ENCODE measurements at regions not wholly inside any gene's neighbourhood (a gene's known extent, or its start where the extent isn't known, plus 50 kb on each side); places are given as distances from the start of the nearest gene placed in this dataset.

DNA sequence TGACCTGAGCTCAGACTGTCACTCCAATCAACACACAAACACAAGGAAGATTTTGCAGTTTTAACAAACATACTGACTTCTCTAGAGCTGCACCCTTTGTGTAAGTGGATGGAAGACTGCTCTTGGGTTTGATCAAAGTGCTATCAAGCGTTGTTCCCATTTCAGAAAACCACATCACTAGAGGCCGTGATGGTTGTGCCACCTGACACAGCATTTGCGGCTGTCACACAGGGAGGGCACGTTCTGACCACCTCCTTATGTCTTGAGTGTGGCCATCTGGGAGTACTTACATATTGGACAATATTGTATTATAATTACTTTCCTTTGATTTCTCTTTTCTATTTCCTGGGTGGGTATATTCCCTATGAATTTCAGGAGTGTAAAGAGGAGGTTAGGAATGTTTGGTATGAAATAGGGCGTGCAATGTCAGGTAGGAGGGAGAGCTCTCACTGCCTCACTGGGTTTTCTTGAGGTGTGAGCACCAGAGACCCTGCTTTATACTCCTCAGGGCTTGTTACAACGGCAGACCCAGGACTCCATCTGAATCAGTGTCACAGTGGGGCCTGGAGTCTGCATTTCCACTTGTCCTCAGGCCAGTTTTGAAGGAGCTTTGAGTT is 74.3 kb downstream of the SYNE3 start:
- DNase-seq: no peak

DNA sequence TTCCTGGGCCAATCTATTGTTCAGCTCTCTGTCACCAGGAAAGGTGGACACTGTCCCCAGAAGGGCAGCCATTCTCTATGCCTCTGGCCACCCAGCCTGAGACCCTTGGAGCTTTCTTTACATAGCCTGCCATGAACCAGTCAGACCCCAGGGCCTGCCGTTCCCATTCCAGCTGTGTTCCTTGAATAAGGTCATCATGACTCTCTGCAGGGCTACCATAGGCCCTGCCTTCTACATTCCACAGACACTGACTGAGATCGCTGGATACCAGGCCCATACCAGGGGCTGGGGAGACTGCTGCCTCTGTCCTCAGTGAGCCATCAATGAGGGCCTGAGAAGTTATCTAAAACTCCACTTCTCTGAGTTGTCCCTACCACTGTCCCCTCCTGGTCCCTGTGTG is 75.5 kb downstream of the SYNE3 start:
- DNase-seq: peak; percentile 45

GRCh38 chr14:95440496-95440895 is 76.0 kb downstream of the SYNE3 start:
- no peak for DNase-seq

- no peak for DNase-seq
Measured at GRCh38 chr14:95439881-95440280, 76.6 kb downstream of the SYNE3 start.

- no peak for DNase-seq
Measured at GRCh38 chr14:95437715-95438114, 78.7 kb downstream of the SYNE3 start.

- no peak for DNase-seq
Measured at GRCh38 chr14:95436354-95436753, 80.1 kb downstream of the SYNE3 start.

DNA sequence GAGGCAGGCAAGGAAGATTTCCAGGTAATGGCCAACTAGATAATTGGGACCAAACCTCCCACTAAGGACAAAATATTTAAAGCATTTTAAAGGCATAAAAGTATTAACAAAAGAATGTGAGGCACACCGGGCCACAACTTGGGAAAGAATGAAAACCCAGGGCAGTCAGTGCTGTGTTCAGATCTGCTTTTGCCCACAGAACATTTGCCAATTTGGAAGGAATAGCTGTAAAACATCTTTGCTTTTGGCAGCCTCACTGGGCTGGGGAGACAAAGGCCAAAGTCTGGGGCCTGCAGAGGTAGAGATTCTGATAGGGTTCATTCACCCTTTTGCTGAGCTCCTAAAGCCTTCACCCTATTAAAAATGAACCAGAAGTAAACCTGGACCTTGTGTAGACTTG is 82.3 kb downstream of the SYNE3 start:
- DNase-seq: no peak

- DNase-seq: no peak
Measured at GRCh38 chr14:95433094-95433478, 83.4 kb downstream of the SYNE3 start.

DNA sequence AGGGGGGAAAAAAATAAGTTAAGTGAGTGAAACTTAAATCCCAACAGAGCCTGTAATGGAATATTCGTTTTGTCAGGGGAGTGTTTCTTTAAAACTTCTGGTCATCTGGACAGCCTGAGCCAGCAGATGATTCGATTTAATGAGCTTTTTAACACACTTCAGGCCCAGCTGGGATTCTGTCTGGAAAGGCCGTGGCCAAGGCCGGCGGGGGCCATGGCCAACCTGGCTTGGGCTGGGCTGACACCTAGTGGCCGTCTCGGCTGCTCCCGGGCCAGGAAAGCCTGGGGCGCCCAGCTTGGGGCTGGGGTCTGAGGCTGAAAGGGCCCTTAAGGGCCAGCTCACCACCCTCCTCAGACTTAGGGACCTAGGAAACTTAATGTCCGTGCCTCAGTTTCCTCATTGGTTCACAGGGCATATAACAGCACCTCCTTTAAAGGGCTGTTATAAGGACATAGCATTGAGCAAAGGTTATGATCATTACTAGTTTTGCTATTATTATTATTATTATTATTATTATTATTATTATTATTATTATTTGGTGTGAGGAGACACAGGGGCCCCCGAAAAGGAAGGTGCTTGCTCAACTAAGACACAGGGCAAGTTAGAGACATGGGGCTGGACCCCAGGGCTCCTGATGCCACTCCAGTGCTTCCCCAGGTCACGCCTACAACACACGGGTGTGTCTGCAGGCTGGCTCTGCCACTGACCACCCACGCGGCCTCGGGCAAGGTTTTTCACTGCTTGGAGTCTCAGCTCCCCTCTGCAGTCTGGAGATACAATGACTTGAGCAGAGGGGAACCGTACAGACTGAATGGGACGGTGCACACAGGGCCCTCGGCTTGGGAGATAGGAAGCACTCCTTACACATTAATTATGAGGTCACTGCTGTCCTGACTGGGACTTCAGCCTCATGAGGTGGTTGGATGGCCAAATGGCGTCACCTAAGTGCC is 84.0 kb downstream of the SYNE3 start:
- no peak for DNase-seq

- no peak for DNase-seq
Measured at GRCh38 chr14:95431199-95432143, 85.0 kb downstream of the SYNE3 start.

DNA sequence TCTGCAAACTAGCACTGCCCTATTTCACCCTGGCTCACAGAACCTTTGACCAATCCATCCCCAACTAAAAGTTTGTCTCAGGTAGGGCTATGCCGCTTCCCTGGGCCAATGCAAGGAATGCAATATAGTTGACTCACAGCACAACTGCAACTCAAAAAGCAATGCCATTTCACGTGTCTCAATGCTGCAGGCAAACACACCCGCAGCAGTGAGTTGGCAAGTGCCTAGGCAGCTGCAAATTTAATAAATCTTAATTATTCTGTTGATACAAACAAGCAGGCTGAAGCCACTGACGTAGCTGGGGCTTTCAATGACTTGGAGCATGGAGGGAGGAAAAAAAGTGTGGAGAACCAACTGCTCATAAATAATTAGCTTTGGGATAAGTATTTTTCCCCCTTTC is 87.9 kb downstream of the SYNE3 start:
- DNase-seq: no peak

- DNase-seq: no peak
Measured at GRCh38 chr14:95426116-95426475, 90.4 kb downstream of the SYNE3 start.

GRCh38 chr14:95425369-95426115 is 90.9 kb downstream of the SYNE3 start:
- DNase-seq: no peak

- DNase-seq: no peak
Measured at GRCh38 chr14:95424529-95424928, 91.9 kb downstream of the SYNE3 start.

DNA sequence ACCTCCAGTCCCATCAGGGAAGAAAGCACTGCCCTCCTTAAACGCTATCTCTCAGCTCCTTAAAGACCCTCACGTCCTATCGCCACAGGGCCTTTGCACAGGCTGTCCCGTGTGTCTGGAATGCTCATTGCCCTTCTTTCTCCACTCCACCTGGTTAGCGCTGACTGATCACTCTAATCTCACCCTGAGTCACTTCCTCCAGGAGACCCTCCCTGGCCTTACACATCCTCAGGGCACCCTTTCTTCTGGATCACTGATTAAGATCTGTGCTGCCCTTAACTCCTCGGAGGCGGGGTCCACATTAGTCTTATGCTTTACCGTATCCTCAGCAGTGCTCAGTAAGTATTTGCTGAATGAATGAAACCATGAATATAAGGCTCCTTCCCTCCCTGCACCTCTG is 94.7 kb downstream of the SYNE3 start:
- no peak for DNase-seq

DNA sequence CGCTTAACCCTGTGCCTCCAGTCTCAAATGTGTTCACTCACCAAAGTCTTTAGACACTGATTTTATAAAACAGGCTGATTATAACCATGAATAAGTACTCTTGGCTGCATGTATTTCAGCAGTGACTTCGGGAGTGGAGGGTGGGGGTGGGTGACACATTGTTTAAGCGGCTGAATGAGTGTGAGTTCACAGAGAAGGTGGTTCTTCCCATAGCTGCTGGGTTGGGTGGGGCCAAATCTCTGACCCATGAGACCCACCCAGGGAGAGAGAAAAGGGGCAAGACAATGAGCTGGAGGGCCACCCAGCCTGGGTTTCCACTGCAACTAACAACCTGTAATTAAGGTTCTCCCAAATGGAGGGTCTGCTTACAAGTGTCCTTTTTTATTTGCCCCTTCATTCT is 96.4 kb downstream of the SYNE3 start:
- DNase-seq: no peak

DNA sequence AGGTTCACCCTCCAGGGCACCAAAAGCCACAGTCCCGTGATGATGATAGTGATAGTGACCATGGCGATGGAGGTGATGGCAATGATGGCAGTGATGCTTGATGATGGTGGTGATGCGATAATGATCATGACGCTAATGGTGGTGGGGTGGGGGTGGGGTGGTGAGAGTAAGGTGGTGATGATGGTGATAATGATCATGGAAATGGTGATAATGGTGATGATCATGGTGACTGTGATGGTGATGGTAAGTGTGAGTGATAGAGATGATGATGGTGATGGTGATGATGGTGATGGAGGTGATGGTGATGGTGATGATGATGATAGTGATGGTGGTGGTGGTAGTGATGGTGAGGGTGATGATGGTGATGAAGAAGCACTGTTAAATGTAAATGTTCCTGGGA is 96.9 kb downstream of the SYNE3 start:
- DNase-seq: no peak

GRCh38 chr14:95418858-95419257 is 97.6 kb downstream of the SYNE3 start:
- no peak for DNase-seq

GRCh38 chr14:95417492-95417891 is 97.8 kb upstream of the CLMN start:
- DNase-seq: no peak

DNA sequence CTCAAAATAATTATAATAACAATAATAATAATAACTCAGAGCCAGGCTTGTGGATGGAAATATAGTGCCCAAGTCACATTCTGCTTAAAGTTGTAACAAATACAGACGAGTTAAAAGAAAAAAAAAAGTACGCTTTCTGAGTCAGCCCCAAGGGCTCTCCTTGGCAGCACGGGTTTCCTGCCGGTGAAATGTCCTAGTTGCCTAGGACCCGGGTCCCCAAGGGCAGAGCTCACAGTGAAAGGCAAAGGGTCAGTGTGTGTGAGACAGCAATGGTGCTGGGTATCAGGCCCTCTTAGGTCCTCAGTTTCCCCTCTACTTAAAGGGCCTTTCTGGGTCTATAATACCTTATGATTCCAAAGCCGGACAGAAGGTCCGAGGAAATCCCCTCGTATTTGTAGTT is 96.3 kb upstream of the CLMN start:
- DNase-seq: no peak

DNA sequence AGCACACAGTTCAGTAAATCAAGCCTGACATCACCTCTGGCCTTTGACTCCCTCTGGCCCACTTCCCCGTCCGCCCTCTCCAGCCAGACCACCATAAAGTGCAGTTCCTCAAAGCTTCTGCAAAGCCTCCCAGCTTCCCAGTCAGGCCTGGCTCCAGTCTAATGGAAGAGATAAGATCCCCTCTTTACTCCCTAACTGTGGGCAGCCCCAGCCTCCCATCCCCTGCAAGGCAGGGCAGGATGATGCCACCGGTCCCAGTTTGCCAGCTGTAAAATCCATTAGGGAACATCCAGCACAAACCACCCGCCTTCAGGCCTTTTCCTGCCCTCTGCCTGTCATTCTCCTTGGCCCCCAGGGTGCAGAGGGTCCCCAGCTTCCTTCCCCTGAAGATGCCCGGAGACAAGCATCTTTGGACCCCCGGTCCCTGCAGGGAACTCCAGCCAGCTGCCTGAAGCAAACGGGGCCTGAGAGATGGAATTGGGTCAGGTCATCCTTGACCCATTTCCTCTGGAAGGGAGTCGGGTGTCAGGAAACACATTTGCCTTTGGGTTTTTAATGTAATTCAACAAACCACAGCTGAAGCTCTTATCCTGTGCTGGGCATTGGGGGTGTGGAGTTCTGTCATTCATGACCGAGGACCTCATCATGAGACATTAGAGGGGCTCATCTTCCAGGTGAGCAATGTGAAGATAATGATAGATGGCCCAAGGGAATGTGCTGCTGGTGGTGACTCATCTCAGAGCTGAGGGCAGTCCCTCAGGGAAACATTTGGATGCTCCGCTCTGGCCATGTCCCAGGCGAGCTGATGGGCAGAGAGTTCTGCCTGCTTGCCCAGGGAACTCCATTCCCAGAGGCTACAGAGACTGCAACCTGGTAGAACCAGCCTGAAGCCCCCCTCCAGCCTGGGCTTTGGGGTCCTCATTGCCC is 93.8 kb upstream of the CLMN start:
- no peak for DNase-seq

DNA sequence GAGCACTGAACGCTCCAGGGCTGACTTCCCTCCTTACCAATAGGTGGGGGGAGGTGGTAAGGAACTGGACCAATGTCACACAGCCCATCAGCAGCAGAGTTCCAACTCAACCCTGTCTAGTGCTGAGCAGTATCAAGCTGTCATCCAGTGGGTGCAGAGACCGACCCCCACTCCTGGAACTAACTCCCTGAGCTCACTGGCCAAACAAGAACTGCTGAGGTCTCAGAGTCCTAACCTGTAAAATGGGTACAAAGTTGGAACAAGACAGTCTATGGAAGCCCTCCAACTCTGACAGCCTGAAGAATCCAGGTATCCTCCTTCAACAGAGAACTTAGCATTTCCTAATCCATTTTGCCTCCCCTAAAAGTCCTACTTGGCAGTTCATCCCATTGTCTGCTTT is 91.1 kb upstream of the CLMN start:
- DNase-seq: no peak

Data from amniotic stem cell (primary cell).